GM19023 (cell line): ENCODE measurements at regions not wholly inside any gene's neighbourhood (a gene's known extent, or its start where the extent isn't known, plus 50 kb on each side); places are given as distances from the start of the nearest gene placed in this dataset.
A peak's percentile ranks its signal among the peaks of the same experiment; 100 is the strongest.

ENCODE experiments used
- ATAC-seq: cut with Tn5 transposase; IDR thresholded peaks from one replicate; pipeline ENCODE4 v1.9.1; 2021; ENCODE audit warnings: mild to moderate bottlenecking, moderate library complexity; ENCODE audit not compliant: unreplicated experiment

- no peak for ATAC-seq
These were observed 133.0 kb upstream of the TMEM161B start for GRCh38 chr5:88401686-88402085.

GRCh38 chr5:88401228-88401627, 132.6 kb upstream of the TMEM161B start:
- ATAC-seq = no peak

- no peak for ATAC-seq
These were observed 130.9 kb upstream of the TMEM161B start for GRCh38 chr5:88399561-88399960.

GRCh38 chr5:88398316-88398715, 129.7 kb upstream of the TMEM161B start:
- ATAC-seq = no peak

GRCh38 chr5:88396751-88397281, 128.2 kb upstream of the TMEM161B start:
- no peak for ATAC-seq

- ATAC-seq = no peak
These were observed 127.4 kb upstream of the TMEM161B start for GRCh38 chr5:88396000-88396535.

GRCh38 chr5:88395264-88395663, 126.6 kb upstream of the TMEM161B start:
- ATAC-seq = no peak

GRCh38 chr5:88394536-88395175, 126.0 kb upstream of the TMEM161B start:
- ATAC-seq = no peak

GRCh38 chr5:88393716-88394535, 125.3 kb upstream of the TMEM161B start:
- ATAC-seq = no peak

GRCh38 chr5:88393042-88393441, 124.4 kb upstream of the TMEM161B start:
- no peak for ATAC-seq

GRCh38 chr5:88391991-88392390, 123.3 kb upstream of the TMEM161B start:
- no peak for ATAC-seq

- no peak for ATAC-seq
These were observed 122.5 kb upstream of the TMEM161B start for GRCh38 chr5:88391116-88391515.

- ATAC-seq = no peak
These were observed 121.8 kb upstream of the TMEM161B start for GRCh38 chr5:88390481-88390880.

- ATAC-seq = no peak
These were observed 121.4 kb upstream of the TMEM161B start for GRCh38 chr5:88390096-88390441.

GRCh38 chr5:88389338-88390095, 120.9 kb upstream of the TMEM161B start:
- ATAC-seq = no peak

GRCh38 chr5:88388476-88389337, 120.1 kb upstream of the TMEM161B start:
- ATAC-seq = no peak

- ATAC-seq = no peak
These were observed 116.2 kb upstream of the TMEM161B start for GRCh38 chr5:88384886-88385285.

- no peak for ATAC-seq
These were observed 111.7 kb upstream of the TMEM161B start for GRCh38 chr5:88380332-88380731.

GRCh38 chr5:88377705-88378656, 109.3 kb upstream of the TMEM161B start:
- ATAC-seq = peak; percentile 63
